Glutamatergic neuron (in vitro differentiated cells): ENCODE measurements at regions not wholly inside any gene's neighbourhood (a gene's known extent, or its start where the extent isn't known, plus 50 kb on each side); places are given as distances from the start of the nearest gene placed in this dataset.

Experiments used
- DNase-seq: peaks from one replicate; pipeline ENCODE4 v3.0.0; 2022
- H3K27ac Mint-ChIP-seq: one replicate; pipeline ENCODE4 v1.8.0; 2020; ENCODE audit warnings: mild to moderate bottlenecking, mixed read lengths, inconsistent platforms; ENCODE audit not compliant: unreplicated experiment
- H3K27me3 Mint-ChIP-seq: one replicate; pipeline ENCODE4 v1.8.0; 2020; ENCODE audit warnings: mild to moderate bottlenecking, moderate library complexity, mixed read lengths, inconsistent platforms; ENCODE audit not compliant: unreplicated experiment
- H3K36me3 Mint-ChIP-seq: one replicate; pipeline ENCODE4 v1.8.0; 2020; ENCODE audit warnings: mild to moderate bottlenecking, mixed read lengths, inconsistent platforms; ENCODE audit not compliant: unreplicated experiment
- H3K4me1 Mint-ChIP-seq: one replicate; pipeline ENCODE4 v1.8.0; 2020; ENCODE audit warnings: mild to moderate bottlenecking, low read depth, mixed read lengths, inconsistent platforms; ENCODE audit not compliant: unreplicated experiment
- H3K4me3 Mint-ChIP-seq: one replicate; pipeline ENCODE4 v1.8.0; 2020; ENCODE audit warnings: mild to moderate bottlenecking, mixed read lengths, inconsistent platforms; ENCODE audit not compliant: unreplicated experiment
- H3K9me3 Mint-ChIP-seq: one replicate; pipeline ENCODE4 v1.8.0; 2020; ENCODE audit warnings: mild to moderate bottlenecking, moderate library complexity, mixed read lengths, inconsistent platforms; ENCODE audit not compliant: unreplicated experiment
- CTCF ChIP-seq: fragments of 200-600 bp; sonication (generic); IDR thresholded peaks from one replicate; pipeline ENCODE4 v1.5.0; 2021; ENCODE audit not compliant: partially characterized antibody, unreplicated experiment

- peaks cover 3% of the 10 kb centered on the region for H3K27me3 Mint-ChIP-seq
- peaks cover 4% of the 10 kb centered on the region for H3K4me1 Mint-ChIP-seq
- no peak overlapping the region for H3K27ac Mint-ChIP-seq
- TF ChIP-seq CTCF, result no peak
- H3K36me3 Mint-ChIP-seq, result peaks cover 20% of the 10 kb centered on the region
- peak; percentile 44 for DNase-seq
- no peak overlapping the region for H3K4me3 Mint-ChIP-seq
- no peaks in the 10 kb centered on the region for H3K9me3 Mint-ChIP-seq
Observed at GRCh38 chr22:25482091-25482760, 82.2 kb upstream of the GRK3 start.

GRCh38 chr22:25482868-25483639, 81.4 kb upstream of the GRK3 start:
- Mint-ChIP-seq H3K9me3 (no peaks in the 10 kb centered on the region), H3K4me1 (peaks cover 4% of the 10 kb centered on the region), H3K4me3 (no peak overlapping the region), H3K27ac (no peak overlapping the region), H3K27me3 (peaks cover 3% of the 10 kb centered on the region), H3K36me3 (peaks cover 16% of the 10 kb centered on the region)
- TF ChIP-seq CTCF, result no peak
- DNase-seq, result no peak

GRCh38 chr22:25483931-25484330, 80.5 kb upstream of the GRK3 start:
- Mint-ChIP-seq H3K27me3 (peaks cover 3% of the 10 kb centered on the region), H3K9me3 (no peaks in the 10 kb centered on the region), H3K36me3 (peaks cover 16% of the 10 kb centered on the region), H3K4me3 (no peak overlapping the region), H3K4me1 (peaks cover 4% of the 10 kb centered on the region), H3K27ac (no peak overlapping the region)
- DNase-seq, result no peak
- no peak for TF ChIP-seq CTCF

GRCh38 chr22:25484521-25485315, 79.8 kb upstream of the GRK3 start:
- Mint-ChIP-seq H3K27me3 (peaks cover 3% of the 10 kb centered on the region), H3K27ac (no peak overlapping the region), H3K36me3 (peaks cover 21% of the 10 kb centered on the region), H3K4me3 (no peak overlapping the region), H3K9me3 (no peaks in the 10 kb centered on the region), H3K4me1 (peaks cover 4% of the 10 kb centered on the region)
- no peak for DNase-seq
- TF ChIP-seq CTCF, result no peak
